Adrenal gland (tissue), 5 donors: ENCODE measurements at regions not wholly inside any gene's neighbourhood (a gene's known extent, or its start where the extent isn't known, plus 50 kb on each side); places are given as distances from the start of the nearest gene placed in this dataset.

ENCODE experiments used
- POLR2A ChIP-seq, 2 donors: fragments of 450-650 bp; IDR thresholded peaks; one replicate each; pipeline ENCODE4 v1.6.1; 2017; ENCODE audit warnings: antibody characterized with exemption in 2 of 2, mild to moderate bottlenecking in 2 of 2, moderate library complexity in 1 of 2
- TF ChIP-seq, protein P1 (sequence below), 6 experiments: fragments of 450-650 bp in 4 of 6; fragments of 200-600 bp in 2 of 6; sonication (generic) in 1 of 6; IDR thresholded peaks; 1 replicate in 5 of 6; 2 replicates in 1 of 6; pipeline versions ENCODE4 v1.5.1 to v1.8.0; 2016 to 2021; ENCODE audit warnings: antibody characterized with exemption in 6 of 6, mild to moderate bottlenecking in 2 of 6, moderate library complexity in 1 of 6
- donor health status: DM: no; HTN: no; CAD: no.

DNA sequence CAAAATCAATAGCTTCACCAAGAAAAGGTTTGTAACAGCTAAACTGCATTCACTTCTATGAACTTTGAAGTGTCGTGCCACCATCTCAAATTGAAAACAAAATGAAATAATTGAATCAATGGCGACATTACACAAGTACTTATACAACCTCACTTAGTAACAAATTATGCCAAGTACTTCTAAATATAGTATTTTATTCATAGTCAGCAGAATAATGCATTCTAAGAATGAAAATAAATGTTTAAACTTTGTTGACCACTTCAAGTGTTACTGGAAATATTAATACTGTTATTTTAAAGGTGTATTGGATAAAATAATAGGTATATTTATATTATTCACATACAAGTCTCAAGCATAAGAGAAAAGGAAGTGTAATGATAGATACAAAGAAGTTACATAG is 280.1 kb upstream of the HTR1E start:
- TF ChIP-seq, protein P1, sequence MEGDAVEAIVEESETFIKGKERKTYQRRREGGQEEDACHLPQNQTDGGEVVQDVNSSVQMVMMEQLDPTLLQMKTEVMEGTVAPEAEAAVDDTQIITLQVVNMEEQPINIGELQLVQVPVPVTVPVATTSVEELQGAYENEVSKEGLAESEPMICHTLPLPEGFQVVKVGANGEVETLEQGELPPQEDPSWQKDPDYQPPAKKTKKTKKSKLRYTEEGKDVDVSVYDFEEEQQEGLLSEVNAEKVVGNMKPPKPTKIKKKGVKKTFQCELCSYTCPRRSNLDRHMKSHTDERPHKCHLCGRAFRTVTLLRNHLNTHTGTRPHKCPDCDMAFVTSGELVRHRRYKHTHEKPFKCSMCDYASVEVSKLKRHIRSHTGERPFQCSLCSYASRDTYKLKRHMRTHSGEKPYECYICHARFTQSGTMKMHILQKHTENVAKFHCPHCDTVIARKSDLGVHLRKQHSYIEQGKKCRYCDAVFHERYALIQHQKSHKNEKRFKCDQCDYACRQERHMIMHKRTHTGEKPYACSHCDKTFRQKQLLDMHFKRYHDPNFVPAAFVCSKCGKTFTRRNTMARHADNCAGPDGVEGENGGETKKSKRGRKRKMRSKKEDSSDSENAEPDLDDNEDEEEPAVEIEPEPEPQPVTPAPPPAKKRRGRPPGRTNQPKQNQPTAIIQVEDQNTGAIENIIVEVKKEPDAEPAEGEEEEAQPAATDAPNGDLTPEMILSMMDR (IDR thresholded peaks at IDR 0.05), result no peak
- TF ChIP-seq POLR2A (IDR thresholded peaks at IDR 0.05), result no peak
